ENCODE measurements at regions not wholly inside any gene's neighbourhood (a gene's known extent, or its start where the extent isn't known, plus 50 kb on each side); places are given as distances from the start of the nearest gene placed in this dataset.

DNA sequence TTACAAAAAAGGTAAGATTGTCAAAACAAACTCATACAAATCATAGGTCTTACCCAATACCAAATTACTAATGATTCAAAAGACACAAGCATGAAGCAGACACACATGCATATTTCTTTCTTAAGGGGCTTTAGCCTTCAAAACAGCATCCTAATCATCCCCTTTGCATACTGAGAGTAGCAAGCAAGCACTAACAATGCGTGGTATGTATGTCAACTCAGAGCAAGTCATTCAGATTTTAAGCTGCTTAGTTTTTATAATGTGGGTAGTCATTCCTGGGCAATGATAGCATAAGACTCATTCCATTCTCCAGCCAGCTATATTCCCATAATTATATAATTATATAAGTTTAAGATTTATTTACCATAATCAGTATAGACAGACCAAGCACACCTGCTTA is 219.6 kb downstream of the DKK2 start:
- TF ChIP-seq, protein P1, sequence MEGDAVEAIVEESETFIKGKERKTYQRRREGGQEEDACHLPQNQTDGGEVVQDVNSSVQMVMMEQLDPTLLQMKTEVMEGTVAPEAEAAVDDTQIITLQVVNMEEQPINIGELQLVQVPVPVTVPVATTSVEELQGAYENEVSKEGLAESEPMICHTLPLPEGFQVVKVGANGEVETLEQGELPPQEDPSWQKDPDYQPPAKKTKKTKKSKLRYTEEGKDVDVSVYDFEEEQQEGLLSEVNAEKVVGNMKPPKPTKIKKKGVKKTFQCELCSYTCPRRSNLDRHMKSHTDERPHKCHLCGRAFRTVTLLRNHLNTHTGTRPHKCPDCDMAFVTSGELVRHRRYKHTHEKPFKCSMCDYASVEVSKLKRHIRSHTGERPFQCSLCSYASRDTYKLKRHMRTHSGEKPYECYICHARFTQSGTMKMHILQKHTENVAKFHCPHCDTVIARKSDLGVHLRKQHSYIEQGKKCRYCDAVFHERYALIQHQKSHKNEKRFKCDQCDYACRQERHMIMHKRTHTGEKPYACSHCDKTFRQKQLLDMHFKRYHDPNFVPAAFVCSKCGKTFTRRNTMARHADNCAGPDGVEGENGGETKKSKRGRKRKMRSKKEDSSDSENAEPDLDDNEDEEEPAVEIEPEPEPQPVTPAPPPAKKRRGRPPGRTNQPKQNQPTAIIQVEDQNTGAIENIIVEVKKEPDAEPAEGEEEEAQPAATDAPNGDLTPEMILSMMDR (IDR thresholded peaks at IDR 0.05): no peak
- no peaks in the 10 kb centered on the region for H3K27me3 Mint-ChIP-seq
- ChIA-PET CTCF (no interaction called here), POLR2A (no interaction called here)
- ATAC-seq (ENCODE audit: low read depth): no peak
- no peak for DNase-seq
- intact Hi-C loops (cut with micrococcal nuclease): no loop called here
- no peaks in the 10 kb centered on the region for H3K4me1 Mint-ChIP-seq
- H3K27ac Mint-ChIP-seq: no peak overlapping the region
- no peak overlapping the region for H3K4me3 Mint-ChIP-seq
- no peaks in the 10 kb centered on the region for H3K36me3 Mint-ChIP-seq (ENCODE audit: low read depth)
- H3K9me3 Mint-ChIP-seq: no peaks in the 10 kb centered on the region

DNA sequence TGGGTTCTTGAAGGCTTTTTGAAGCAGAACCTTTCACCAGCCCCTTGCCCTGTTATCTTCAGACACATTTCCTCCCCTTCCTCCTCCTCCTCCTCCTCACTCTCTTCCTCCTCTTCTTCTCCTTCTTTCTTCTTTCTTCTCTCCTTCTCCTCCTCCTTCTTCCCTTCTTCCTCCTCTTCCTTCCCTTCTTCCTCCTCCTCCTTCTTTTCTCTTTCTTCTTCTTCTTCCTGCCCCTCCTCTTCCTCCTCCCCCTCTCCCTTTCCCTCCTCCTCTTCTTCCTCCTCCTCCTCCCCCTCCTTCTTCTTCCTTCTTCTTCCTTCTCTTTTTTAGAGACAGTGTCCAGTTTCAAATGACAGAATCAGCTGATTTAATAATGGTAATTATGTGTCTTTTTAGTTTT is 226.0 kb downstream of the DKK2 start:
- Mint-ChIP-seq H3K9me3 (no peaks in the 10 kb centered on the region), H3K27me3 (no peaks in the 10 kb centered on the region)
- POLR2A ChIA-PET: no interaction called here

DNA sequence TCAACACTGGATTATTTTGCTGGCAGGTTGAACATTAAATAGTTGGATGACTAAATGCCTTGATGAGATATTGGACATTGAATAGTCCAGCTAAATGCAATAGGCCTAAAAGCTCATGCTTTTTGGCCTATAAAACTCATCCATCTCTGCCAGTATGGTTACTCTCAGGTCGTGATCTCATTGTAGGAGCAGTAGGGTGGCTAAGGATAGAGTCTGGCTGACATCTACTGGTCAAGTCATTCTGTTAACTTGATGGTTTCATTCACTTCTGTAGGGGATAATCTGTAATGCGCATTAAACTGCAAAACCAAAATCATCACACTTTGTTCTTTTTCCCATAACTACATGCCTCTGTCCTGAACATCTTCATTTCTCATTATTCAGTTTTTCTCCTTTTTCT is 227.0 kb downstream of the DKK2 start:
- TF ChIP-seq, protein P1 (IDR thresholded peaks at IDR 0.05): no peak
- Mint-ChIP-seq H3K9me3 (no peaks in the 10 kb centered on the region), H3K4me1 (no peaks in the 10 kb centered on the region), H3K27me3 (no peaks in the 10 kb centered on the region), H3K4me3 (no peak overlapping the region), H3K27ac (no peak overlapping the region), H3K36me3 (ENCODE audit: low read depth) (no peaks in the 10 kb centered on the region)
- ChIA-PET CTCF (no interaction called here), POLR2A (no interaction called here)
- intact Hi-C loops (cut with micrococcal nuclease): no loop called here
- no peak for ATAC-seq (ENCODE audit: low read depth)
- no peak for DNase-seq

More for the DNA sequence above, 226.0 kb downstream of the DKK2 start:
- no peak overlapping the region for H3K4me3 Mint-ChIP-seq
- TF ChIP-seq, protein P1 (IDR thresholded peaks at IDR 0.05): no peak
- no peaks in the 10 kb centered on the region for H3K4me1 Mint-ChIP-seq
- no peak overlapping the region for H3K27ac Mint-ChIP-seq
- no peak for DNase-seq
- CTCF ChIA-PET: no interaction called here
- no peaks in the 10 kb centered on the region for H3K36me3 Mint-ChIP-seq (ENCODE audit: low read depth)
- intact Hi-C loops (cut with micrococcal nuclease): no loop called here
- no peak for ATAC-seq (ENCODE audit: low read depth)

DNA sequence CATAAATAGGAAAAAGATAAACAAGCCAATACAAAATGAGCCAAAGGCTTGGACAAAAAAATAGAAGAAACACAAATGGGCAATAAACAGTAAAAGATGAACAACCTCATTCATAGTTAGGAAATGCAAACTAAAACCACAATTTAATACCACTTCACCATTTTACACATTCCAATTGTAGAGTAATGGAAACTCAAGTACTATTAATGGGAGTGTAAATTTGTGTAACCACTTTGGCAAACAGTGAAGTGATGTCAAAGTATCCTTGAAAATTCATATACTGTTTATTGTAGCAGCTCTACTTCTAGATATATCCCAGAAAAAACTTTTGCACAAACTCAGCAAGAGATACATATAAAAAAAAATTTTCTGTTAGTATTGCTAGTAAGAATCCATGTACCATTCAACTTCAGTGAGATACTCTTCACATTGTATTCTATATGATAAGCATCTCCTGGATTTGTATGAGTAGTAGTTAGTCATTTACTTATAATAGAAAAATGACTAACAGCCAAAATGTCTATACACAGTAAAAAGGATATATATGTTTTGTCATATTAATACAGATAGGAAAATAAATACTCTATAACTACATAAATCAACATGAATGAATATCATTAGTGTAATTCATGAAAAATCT is 229.8 kb downstream of the DKK2 start:
- ATAC-seq (ENCODE audit: low read depth) (no peak), DNase-seq (no peak)
- H3K36me3 Mint-ChIP-seq (ENCODE audit: low read depth): no peaks in the 10 kb centered on the region
- intact Hi-C loops (cut with micrococcal nuclease): no loop called here
- CTCF ChIA-PET: no interaction called here
- POLR2A ChIA-PET: no interaction called here
- H3K27me3 Mint-ChIP-seq: no peaks in the 10 kb centered on the region
- no peak overlapping the region for H3K4me3 Mint-ChIP-seq
- TF ChIP-seq, protein P1 (IDR thresholded peaks at IDR 0.05): no peak
- H3K4me1 Mint-ChIP-seq: no peaks in the 10 kb centered on the region
- no peaks in the 10 kb centered on the region for H3K9me3 Mint-ChIP-seq
- H3K27ac Mint-ChIP-seq: no peak overlapping the region

DNA sequence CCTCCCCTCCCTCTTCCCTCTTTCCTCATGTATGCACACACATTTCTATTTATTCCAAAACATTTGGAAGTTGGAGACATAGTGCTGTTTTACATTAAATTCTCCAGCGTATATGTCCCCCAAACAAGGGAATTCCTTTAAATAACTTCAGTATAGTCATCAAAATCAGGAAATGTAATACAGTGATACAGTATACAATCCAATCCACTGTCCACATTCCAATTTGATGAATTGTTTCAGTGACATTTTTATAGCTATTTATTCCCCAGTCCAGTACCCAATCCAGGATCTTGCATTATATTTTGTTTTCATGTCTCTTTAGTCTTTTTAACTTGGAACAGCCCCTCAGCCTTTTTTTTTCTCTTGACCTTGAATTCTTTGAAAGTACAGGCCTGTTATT is 233.0 kb downstream of the DKK2 start:
- intact Hi-C loops (cut with micrococcal nuclease): no loop called here
- Mint-ChIP-seq H3K36me3 (ENCODE audit: low read depth) (no peaks in the 10 kb centered on the region), H3K27me3 (no peaks in the 10 kb centered on the region), H3K9me3 (no peaks in the 10 kb centered on the region), H3K4me1 (no peaks in the 10 kb centered on the region), H3K27ac (no peak overlapping the region), H3K4me3 (no peak overlapping the region)
- ATAC-seq (ENCODE audit: low read depth): no peak
- DNase-seq: no peak
- ChIA-PET CTCF (no interaction called here), POLR2A (no interaction called here)
- TF ChIP-seq, protein P1 (IDR thresholded peaks at IDR 0.05): no peak
